Peyer's patch (tissue), 4 donors: ENCODE measurements at regions not wholly inside any gene's neighbourhood (a gene's known extent, or its start where the extent isn't known, plus 50 kb on each side); places are given as distances from the start of the nearest gene placed in this dataset.

ENCODE experiments used
- CTCF ChIP-seq, 6 experiments: fragments of 450-650 bp in 4 of 6; fragments of 200-600 bp in 2 of 6; sonication (generic) in 1 of 6; IDR thresholded peaks; one replicate each; pipeline ENCODE4 v1.5.1; 2017 to 2019; ENCODE audit warnings: antibody characterized with exemption in 6 of 6, mild to moderate bottlenecking in 3 of 6, moderate library complexity in 1 of 6
- POLR2A ChIP-seq, 2 donors: fragments of 450-650 bp; IDR thresholded peaks; one replicate each; pipeline ENCODE4 v1.5.1; 2017; ENCODE audit warnings: antibody characterized with exemption in 2 of 2, mild to moderate bottlenecking in 2 of 2, moderate library complexity in 2 of 2

GRCh38 chr15:91572110-91572509, 281.4 kb upstream of the SLCO3A1 start:
- TF ChIP-seq CTCF (IDR thresholded peaks at IDR 0.05) (no peak), POLR2A (IDR thresholded peaks at IDR 0.05) (no peak)
